ENCODE measurements at regions not wholly inside any gene's neighbourhood (a gene's known extent, or its start where the extent isn't known, plus 50 kb on each side); places are given as distances from the start of the nearest gene placed in this dataset.
"Not testable (repeated sequence)": the region's sequence is repeated elsewhere in the genome, so short reads cannot be mapped to it uniquely, and the experiment has no call there.

- Histone ChIP-seq H3K27me3 (no peaks in the 10 kb centered on the region), H3K9me3 (peaks cover 0 to 1% (median 0%) of the 10 kb centered on the region in 3 donors), H3K36me3 (no peaks in the 10 kb centered on the region), H3K4me1 (peaks cover 0 to 35% (median 0%) of the 10 kb centered on the region in 3 donors), H3K27ac (no peak overlapping the region), H3K4me3 (no peak overlapping the region)
- WGBS, 2 donors = 63 to 72% methylated on average over 2 of the region's 2 CpGs
- DNase-seq = no peak
- intact Hi-C loops (cut with DNase I) = no loop called here
- no peak for TF ChIP-seq CTCF (IDR thresholded peaks at IDR 0.05)
Observed at GRCh38 chr6:134407791-134408190, 89.9 kb upstream of the SGK1 start.

- intact Hi-C loops (cut with DNase I) = no loop called here
- Histone ChIP-seq H3K27ac (no peak overlapping the region), H3K4me3 (no peak overlapping the region), H3K4me1 (peaks cover 0 to 48% (median 0%) of the 10 kb centered on the region in 3 donors), H3K27me3 (no peaks in the 10 kb centered on the region), H3K36me3 (no peaks in the 10 kb centered on the region), H3K9me3 (no peaks in the 10 kb centered on the region)
- no peak for DNase-seq
- 64 to 87% methylated on average over 3 to 7 of the region's 7 CpGs for whole genome bisulfite sequencing, 2 donors
- no peak for TF ChIP-seq CTCF (IDR thresholded peaks at IDR 0.05)
- TF ChIP-seq POLR2A (IDR thresholded peaks at IDR 0.05) = no peak
Observed at GRCh38 chr6:134406311-134406710, 88.4 kb upstream of the SGK1 start.

GRCh38 chr6:134405386-134406087 is 87.6 kb upstream of the SGK1 start:
- Histone ChIP-seq H3K4me1 (peaks cover 0 to 51% (median 0%) of the 10 kb centered on the region in 3 donors), H3K9me3 (no peaks in the 10 kb centered on the region), H3K27ac (no peak overlapping the region), H3K4me3 (no peak overlapping the region), H3K27me3 (no peaks in the 10 kb centered on the region), H3K36me3 (no peaks in the 10 kb centered on the region)
- intact Hi-C loops (cut with DNase I) = no loop called here
- TF ChIP-seq CTCF (IDR thresholded peaks at IDR 0.05) (no peak), POLR2A (IDR thresholded peaks at IDR 0.05) (no peak)
- 89 to 97% methylated on average over 6 of the region's 6 CpGs for WGBS, 2 donors
- DNase-seq = no peak

GRCh38 chr6:134403312-134403711 is 85.4 kb upstream of the SGK1 start:
- intact Hi-C loops (cut with DNase I); DNase-seq; H3K4me3 ChIP-seq; H3K27me3 ChIP-seq; H3K36me3 ChIP-seq; H3K9me3 ChIP-seq; H3K27ac ChIP-seq: not testable (repeated sequence)
- 94% methylated on average over 7 to 10 of the region's 10 CpGs for WGBS, 2 donors
- peaks cover 0 to 55% (median 0%) of the 10 kb centered on the region in 3 donors for H3K4me1 ChIP-seq

- WGBS, 2 donors = 72 to 75% methylated on average over 2 of the region's 2 CpGs
- Histone ChIP-seq H3K9me3 (no peaks in the 10 kb centered on the region), H3K4me1 (peaks cover 0 to 60% (median 0%) of the 10 kb centered on the region in 3 donors), H3K27me3 (no peaks in the 10 kb centered on the region), H3K36me3 (no peaks in the 10 kb centered on the region), H3K4me3 (no peak overlapping the region), H3K27ac (peak overlapping the region in 1 of 4 donors; percentile 64)
- no peak for DNase-seq
- intact Hi-C loops (cut with DNase I) = no loop called here
- TF ChIP-seq POLR2A (IDR thresholded peaks at IDR 0.05) = no peak
- no peak for TF ChIP-seq CTCF (IDR thresholded peaks at IDR 0.05)
Observed at GRCh38 chr6:134402372-134402984, 84.6 kb upstream of the SGK1 start.
